Neural progenitor cell (in vitro differentiated cells): ENCODE measurements at regions not wholly inside any gene's neighbourhood (a gene's known extent, or its start where the extent isn't known, plus 50 kb on each side); places are given as distances from the start of the nearest gene placed in this dataset.
"Not testable (repeated sequence)": the region's sequence is repeated elsewhere in the genome, so short reads cannot be mapped to it uniquely, and the experiment has no call there.

Experiments used
- EZH2 ChIP-seq: fragments of 200-600 bp; sonication (generic); IDR thresholded peaks from 2 replicates; pipeline ENCODE4 v1.6.1; 2017; ENCODE audit warnings: antibody characterized with exemption, mild to moderate bottlenecking, moderate library complexity
- EZH2phosphoT487 ChIP-seq: fragments of 200-600 bp; sonication (generic); IDR thresholded peaks from 2 replicates; pipeline ENCODE4 v1.6.1; 2017; ENCODE audit warnings: antibody characterized with exemption

- not testable (repeated sequence) for TF ChIP-seq EZH2phosphoT487, EZH2
Measured at GRCh38 chr14:105764254-105764901, 238.0 kb downstream of the TMEM121 start.
